AG04449 (cell line): ENCODE measurements at regions not wholly inside any gene's neighbourhood (a gene's known extent, or its start where the extent isn't known, plus 50 kb on each side); places are given as distances from the start of the nearest gene placed in this dataset.
"Not testable (repeated sequence)": the region's sequence is repeated elsewhere in the genome, so short reads cannot be mapped to it uniquely, and the experiment has no call there.

Source experiments
- CTCF ChIA-PET: fragments of 350-600 bp; formaldehyde crosslinking; extraction: SDS; loops from one replicate; lab custom pipeline; 2021; ENCODE audit warnings: antibody characterized with exemption; lab: Yijun Ruan, JAX
- POLR2A ChIA-PET: fragments of 400-600, 350-600 bp; formaldehyde crosslinking; extraction: SDS; loops from one replicate; lab custom pipeline; 2020; ENCODE audit warnings: antibody characterized with exemption, inconsistent platforms; lab: Yijun Ruan, JAX
- DNase-seq: peaks from one replicate; pipeline ENCODE4 v3.0.0-alpha.2; 2010; ENCODE audit warnings: low read depth, low spot score
- H3K4me3 ChIP-seq: 2 replicates; pipeline ENCODE4 v1.5.1; 2011; ENCODE audit warnings: low read depth, mild to moderate bottlenecking, control low read depth, low read length
- CTCF ChIP-seq: IDR thresholded peaks from one replicate; pipeline ENCODE4 v1.5.1; 2011; ENCODE audit warnings: mild to moderate bottlenecking, moderate library complexity, low read length, control low read depth, inconsistent platforms; ENCODE audit not compliant: insufficient read depth; ENCODE audit errors: missing control alignments

- TF ChIP-seq CTCF = no peak
- CTCF ChIA-PET = interaction anchor here (1.4 kb wide), 1 partner anchor 15 kb away, joined by 3 read pairs; no protein-coding TSS in a partner anchor
- no peak overlapping the region for H3K4me3 ChIP-seq
- POLR2A ChIA-PET = no interaction called here
- DNase-seq = no peak
Measured at GRCh38 chr5:142400415-142400814, 75.6 kb upstream of the SPRY4 start.

GRCh38 chr5:142399891-142400290 lies 75.1 kb upstream of the SPRY4 start:
- DNase-seq = no peak
- POLR2A ChIA-PET = interaction anchor here (0.6 kb wide), 1 partner anchor 72 kb away, joined by 6 read pairs; no protein-coding TSS in a partner anchor
- TF ChIP-seq CTCF = no peak
- no peak overlapping the region for H3K4me3 ChIP-seq
- CTCF ChIA-PET = interaction anchor here (0.7 to 1.4 kb wide), 2 partner anchors 15 to 277 kb away, joined by 3 read pairs; no protein-coding TSS in a partner anchor

GRCh38 chr5:142398730-142399055 lies 73.9 kb upstream of the SPRY4 start:
- H3K4me3 ChIP-seq = no peak overlapping the region
- ChIA-PET POLR2A (no interaction called here), CTCF (no interaction called here)
- TF ChIP-seq CTCF = no peak
- DNase-seq = no peak

- H3K4me3 ChIP-seq, POLR2A ChIA-PET, CTCF ChIA-PET, DNase-seq: not testable (repeated sequence)
Measured at GRCh38 chr5:142398011-142398729, 73.3 kb upstream of the SPRY4 start.

GRCh38 chr5:142397178-142397577 lies 72.4 kb upstream of the SPRY4 start:
- ChIA-PET POLR2A (no interaction called here), CTCF (no interaction called here)
- TF ChIP-seq CTCF = no peak
- H3K4me3 ChIP-seq = no peak overlapping the region
- no peak for DNase-seq

GRCh38 chr5:142396436-142397038 lies 71.7 kb upstream of the SPRY4 start:
- no peak for DNase-seq
- CTCF ChIA-PET = no interaction called here

More at GRCh38 chr5:142396436-142397038, 71.7 kb upstream of the SPRY4 start:
- POLR2A ChIA-PET = no interaction called here
- no peak overlapping the region for H3K4me3 ChIP-seq
- no peak for TF ChIP-seq CTCF
